GM03348 (cell line): ENCODE measurements at regions not wholly inside any gene's neighbourhood (a gene's known extent, or its start where the extent isn't known, plus 50 kb on each side); places are given as distances from the start of the nearest gene placed in this dataset.

ENCODE experiments used
- DNase-seq: peaks from one replicate; pipeline ENCODE4 v3.0.0; 2012; ENCODE audit warnings: low spot score

- no peak for DNase-seq
Observed at GRCh38 chr2:103525756-103526155, 763.9 kb downstream of the TMEM182 start.

GRCh38 chr2:103526757-103527156 lies 764.9 kb downstream of the TMEM182 start:
- no peak for DNase-seq

DNA sequence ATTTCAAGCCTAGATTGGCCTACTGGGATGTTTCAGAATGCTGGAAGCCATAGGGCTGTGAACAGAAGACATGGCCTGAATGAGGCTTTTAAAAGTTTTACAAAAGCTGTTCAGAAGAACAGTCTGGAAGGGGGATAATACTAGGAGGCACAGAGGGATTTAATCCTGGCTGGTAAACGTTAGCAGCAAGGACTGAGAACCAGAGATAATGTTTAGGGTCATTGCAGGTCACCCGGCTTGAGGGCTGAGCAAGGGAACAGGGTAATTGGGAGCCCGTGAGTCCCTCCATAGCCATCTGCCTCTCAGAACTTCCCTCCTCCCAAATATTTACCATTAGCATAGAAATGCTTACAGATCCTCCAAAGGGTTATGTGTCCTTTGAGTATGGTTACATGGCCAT lies 765.4 kb downstream of the TMEM182 start:
- no peak for DNase-seq

- no peak for DNase-seq
Observed at GRCh38 chr2:103529798-103530502, 768.1 kb downstream of the TMEM182 start.

DNA sequence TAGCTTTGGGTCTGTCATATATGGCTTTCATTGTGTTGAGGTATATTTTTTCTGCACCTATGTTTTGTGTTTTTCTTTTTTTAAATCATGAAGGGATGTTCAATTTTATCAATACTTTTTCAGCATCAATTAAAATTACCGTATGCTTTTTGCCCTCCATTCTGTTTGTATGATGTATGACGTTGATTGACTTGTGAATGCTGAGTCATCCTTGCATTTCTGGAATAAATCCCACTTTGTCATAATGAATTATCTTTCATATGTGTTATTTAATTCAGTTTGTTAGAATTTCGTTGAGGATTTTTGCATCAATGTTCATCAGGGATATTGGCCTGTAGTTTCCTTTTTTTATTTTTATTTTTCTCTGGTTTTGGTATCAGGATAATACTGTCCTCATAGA lies 790.9 kb downstream of the TMEM182 start:
- no peak for DNase-seq

- no peak for DNase-seq
Observed at GRCh38 chr2:103594823-103595222, 833.0 kb downstream of the TMEM182 start.

DNA sequence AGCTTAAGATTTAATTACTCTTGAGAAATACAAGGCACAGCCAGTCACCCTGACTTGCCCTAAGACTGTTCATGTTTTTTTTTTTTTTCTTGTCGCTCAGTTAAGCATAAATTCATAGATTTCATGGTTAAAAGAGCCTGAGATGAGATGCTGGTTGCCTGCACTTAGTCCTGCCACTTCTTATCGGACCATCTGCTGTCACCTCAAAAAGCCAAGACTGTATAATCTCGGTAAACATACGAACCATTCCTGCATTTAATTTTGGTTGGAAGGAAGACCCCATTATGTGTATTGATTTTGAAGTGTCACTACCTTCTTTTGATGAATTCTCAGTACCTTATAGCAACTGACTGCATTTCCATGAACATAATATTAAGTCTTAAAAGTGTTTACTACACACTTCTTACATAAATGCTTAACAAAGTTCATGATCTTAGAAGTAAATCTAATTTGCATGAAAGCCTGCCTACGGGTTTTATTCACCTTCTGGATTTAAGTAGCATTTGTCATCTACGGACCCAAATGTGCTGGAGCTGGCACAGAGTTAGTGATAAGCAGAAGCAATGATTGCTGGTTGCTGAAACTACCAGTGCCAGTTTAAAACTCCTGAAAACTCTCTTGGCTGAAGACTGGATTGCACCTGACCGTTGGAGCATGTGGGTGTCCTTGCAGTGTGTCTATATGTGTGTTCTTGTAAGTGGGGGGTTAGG lies 843.4 kb downstream of the TMEM182 start:
- no peak for DNase-seq

DNA sequence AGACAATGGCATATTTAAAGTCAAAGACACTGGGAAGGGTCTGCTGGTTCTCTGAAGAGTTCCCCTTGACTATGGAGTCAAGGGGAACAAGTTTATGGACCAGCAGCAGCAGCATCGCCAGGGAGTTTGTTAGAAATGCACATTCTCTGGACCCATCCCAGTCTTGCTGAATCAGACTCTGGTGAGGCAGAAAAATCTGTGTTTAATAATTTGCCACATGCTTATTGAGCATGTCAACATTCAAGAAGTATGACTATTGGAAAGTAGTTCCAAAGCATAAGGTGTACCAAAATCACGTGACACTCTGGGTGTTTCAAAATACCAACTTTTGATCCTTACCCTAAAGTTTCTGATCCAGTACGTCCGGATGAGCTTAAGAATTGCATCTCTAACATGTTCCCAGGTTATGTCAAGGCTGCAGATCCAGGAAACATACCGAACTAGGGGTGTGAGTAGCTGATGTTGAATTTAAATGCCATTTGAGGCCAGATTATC lies 853.8 kb downstream of the TMEM182 start:
- no peak for DNase-seq

- no peak for DNase-seq
Observed at GRCh38 chr2:103616891-103617290, 855.1 kb downstream of the TMEM182 start.

- DNase-seq = no peak
Observed at GRCh38 chr2:103618112-103618511, 856.3 kb downstream of the TMEM182 start.

DNA sequence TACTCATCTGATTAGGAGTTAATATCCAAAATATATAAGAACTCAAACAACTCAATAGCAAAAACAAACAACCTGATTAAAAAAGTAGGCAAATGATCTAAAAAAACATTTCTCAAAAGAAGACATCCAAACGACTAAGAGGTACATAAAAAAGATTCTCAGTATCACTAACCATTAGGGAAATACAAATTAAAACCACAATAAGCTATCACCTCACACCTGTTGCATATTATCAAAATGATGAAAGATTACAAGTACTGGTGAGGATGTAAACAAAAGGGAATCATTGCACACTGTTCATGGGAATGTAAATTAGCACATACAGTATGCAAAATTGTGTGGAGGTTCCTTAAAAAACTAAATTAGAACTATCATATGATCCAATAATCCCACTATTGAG lies 865.5 kb downstream of the TMEM182 start:
- no peak for DNase-seq

GRCh38 chr2:103638978-103639377 lies 877.1 kb downstream of the TMEM182 start:
- DNase-seq = no peak

DNA sequence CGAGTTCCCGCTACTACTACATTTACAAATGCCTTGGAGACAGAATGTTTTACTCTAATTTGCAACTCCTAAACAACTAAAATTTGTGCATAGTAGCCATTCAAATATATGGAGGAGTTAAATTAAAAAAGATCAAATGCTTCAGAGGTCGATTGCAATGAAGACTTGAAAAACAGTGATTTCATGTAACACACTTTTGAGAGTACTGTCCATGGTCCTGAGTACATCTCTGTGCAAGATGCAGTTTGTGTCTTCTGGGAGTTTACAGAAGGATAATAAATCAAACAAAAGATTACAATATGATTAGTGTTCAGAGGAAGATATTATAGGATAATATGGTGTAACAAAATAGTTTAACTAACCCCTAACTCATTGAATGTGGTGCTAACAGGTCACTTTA lies 894.7 kb downstream of the TMEM182 start:
- no peak for DNase-seq

DNA sequence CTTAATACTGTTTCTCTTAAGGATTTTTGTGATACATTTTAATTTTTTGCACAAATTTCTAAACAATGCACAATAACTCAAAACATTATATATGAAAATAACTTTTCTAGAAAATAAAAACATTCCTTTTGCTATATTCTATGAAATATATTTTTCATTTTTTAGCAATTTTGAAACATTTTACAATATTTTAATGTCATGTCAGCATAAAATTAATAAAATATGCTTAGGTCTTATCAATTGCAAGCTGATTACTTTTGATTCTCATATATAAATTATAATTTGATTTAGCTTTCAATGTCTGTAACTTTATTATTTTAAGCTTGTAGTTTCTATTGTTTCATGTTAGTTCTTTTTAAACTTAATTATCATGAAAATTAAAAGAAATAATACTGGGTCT lies 898.7 kb downstream of the TMEM182 start:
- no peak for DNase-seq

DNA sequence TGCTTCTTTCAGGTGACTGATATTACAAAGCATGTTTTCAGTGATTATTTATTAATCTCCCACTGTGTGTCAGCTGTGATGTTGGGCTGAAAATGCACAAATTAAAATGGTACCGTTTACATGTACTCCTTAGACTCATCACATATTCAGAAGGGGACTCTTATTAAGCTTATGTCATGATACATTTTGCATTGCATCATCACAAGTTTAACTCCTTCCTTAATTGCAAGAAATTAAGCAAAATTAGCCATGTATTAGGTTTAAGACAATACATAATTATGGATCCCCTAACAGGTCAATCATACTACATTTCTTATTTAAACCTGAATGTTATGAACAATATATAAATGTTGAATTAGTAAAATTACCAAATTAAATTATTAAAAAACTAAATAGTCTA lies 899.1 kb downstream of the TMEM182 start:
- no peak for DNase-seq

GRCh38 chr2:103664690-103665089 lies 902.9 kb downstream of the TMEM182 start:
- no peak for DNase-seq

DNA sequence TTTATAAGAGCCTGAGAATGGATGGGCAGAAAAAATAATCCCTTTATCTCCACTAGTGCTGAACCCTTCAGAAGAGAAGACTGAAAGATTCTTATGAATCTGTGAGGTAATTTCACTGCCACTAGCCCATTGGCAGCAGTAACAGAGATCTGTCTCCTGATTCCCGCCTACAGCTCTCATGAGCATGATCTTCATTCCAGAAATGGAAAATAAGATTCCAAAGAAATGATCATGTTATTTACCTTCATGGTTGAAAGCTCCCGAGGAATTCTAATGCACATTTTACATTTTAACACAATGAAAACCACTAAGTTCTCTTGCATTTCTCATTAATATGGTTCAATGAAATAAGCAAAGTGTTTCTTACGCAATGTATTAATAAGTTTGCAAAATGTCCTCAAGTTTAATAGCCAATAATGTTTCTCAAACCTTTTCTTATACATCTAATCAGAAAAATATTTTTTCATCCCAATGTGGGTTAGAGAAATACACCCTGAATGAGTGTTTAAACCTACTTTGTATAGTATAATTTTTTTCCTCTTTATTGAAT lies 905.6 kb downstream of the TMEM182 start:
- DNase-seq = no peak

GRCh38 chr2:103669531-103669930 lies 907.7 kb downstream of the TMEM182 start:
- DNase-seq = no peak
